Effector memory CD8-positive, alpha-beta T cell (primary cell): ENCODE measurements at regions not wholly inside any gene's neighbourhood (a gene's known extent, or its start where the extent isn't known, plus 50 kb on each side); places are given as distances from the start of the nearest gene placed in this dataset.

Source experiments
- ATAC-seq: fragments of 150-1000 bp; cut with Tn5 transposase; replicated peaks from 2 replicates; pipeline ENCODE4 v1.10.0; 2021; ENCODE audit warnings: mild to moderate bottlenecking, moderate library complexity
- DNase-seq, 3 experiments: peaks; one replicate each; pipeline ENCODE4 v3.0.0; 2021
- H3K27ac Mint-ChIP-seq, 2 donors: one replicate each; pipeline ENCODE4 v1.8.0; 2022; ENCODE audit warnings: mild to moderate bottlenecking in 2 of 2, mixed read lengths in 2 of 2, moderate library complexity in 2 of 2
- H3K27me3 Mint-ChIP-seq, 2 donors: one replicate each; pipeline ENCODE4 v1.8.0; 2022; ENCODE audit warnings: mixed read lengths in 2 of 2
- H3K36me3 Mint-ChIP-seq: one replicate; pipeline ENCODE4 v1.8.0; 2022; ENCODE audit warnings: mild to moderate bottlenecking, moderate library complexity, mixed read lengths; ENCODE audit not compliant: insufficient read depth
- H3K4me1 Mint-ChIP-seq, 2 donors: one replicate each; pipeline ENCODE4 v1.8.0; 2022; ENCODE audit warnings: low read depth in 2 of 2, mixed read lengths in 2 of 2
- H3K4me3 Mint-ChIP-seq, 2 donors: one replicate each; pipeline ENCODE4 v1.8.0; 2022; ENCODE audit warnings: mild to moderate bottlenecking in 2 of 2, mixed read lengths in 2 of 2, moderate library complexity in 2 of 2
- H3K9me3 Mint-ChIP-seq, 2 donors: one replicate each; pipeline ENCODE4 v1.8.0; 2022; ENCODE audit warnings: mixed read lengths in 2 of 2

DNA sequence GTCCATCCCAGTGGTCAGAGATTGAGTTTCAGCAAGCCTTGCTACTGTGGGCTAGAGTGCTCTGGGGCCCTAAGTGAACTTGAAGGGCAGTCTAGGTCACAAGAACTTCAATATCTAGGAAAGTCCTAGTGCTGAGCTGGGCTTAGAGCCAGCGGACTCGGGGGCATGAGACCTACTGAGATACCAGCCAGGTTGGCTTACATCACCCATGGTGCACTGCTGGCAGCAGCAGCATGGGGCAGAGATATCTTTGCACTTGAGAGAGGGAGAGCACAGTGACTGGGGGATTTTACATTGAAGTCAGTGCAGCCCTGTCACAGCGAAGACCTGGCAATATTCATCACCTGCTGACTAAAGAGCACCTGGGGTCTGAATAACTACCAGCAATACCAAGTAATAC, 158.3 kb upstream of the PRKD1 start:
- Mint-ChIP-seq H3K9me3 (peaks cover 17 to 28% of the 10 kb centered on the region in 2 donors), H3K27me3 (no peaks in the 10 kb centered on the region), H3K4me1 (no peaks in the 10 kb centered on the region), H3K36me3 (no peaks in the 10 kb centered on the region), H3K4me3 (no peak overlapping the region), H3K27ac (no peak overlapping the region)
- DNase-seq: no peak
- no peak for ATAC-seq

DNA sequence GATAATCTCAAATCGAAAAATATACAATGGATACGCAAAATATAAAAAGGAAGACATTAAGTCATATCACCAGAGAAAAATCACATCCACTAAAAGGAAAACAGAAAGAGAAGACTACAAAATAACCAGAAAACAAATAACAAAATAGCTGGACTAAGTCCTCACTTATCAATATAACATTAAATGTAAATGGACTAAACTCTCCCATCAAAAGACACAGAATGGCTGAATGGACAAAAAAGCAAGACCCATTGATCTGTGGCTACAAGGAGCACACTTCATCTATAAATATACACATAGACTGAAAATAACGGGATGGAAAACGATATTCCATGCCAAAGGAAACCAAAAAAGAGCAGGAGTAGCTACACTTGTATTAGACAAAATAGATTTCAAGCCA, 161.0 kb upstream of the PRKD1 start:
- no peak overlapping the region for H3K27ac Mint-ChIP-seq
- H3K36me3 Mint-ChIP-seq: no peaks in the 10 kb centered on the region
- DNase-seq (no peak), ATAC-seq (no peak)
- H3K9me3 Mint-ChIP-seq: peaks cover 23 to 41% of the 10 kb centered on the region in 2 donors
- H3K4me1 Mint-ChIP-seq: no peaks in the 10 kb centered on the region
- H3K4me3 Mint-ChIP-seq: no peak overlapping the region
- no peaks in the 10 kb centered on the region for H3K27me3 Mint-ChIP-seq

DNA sequence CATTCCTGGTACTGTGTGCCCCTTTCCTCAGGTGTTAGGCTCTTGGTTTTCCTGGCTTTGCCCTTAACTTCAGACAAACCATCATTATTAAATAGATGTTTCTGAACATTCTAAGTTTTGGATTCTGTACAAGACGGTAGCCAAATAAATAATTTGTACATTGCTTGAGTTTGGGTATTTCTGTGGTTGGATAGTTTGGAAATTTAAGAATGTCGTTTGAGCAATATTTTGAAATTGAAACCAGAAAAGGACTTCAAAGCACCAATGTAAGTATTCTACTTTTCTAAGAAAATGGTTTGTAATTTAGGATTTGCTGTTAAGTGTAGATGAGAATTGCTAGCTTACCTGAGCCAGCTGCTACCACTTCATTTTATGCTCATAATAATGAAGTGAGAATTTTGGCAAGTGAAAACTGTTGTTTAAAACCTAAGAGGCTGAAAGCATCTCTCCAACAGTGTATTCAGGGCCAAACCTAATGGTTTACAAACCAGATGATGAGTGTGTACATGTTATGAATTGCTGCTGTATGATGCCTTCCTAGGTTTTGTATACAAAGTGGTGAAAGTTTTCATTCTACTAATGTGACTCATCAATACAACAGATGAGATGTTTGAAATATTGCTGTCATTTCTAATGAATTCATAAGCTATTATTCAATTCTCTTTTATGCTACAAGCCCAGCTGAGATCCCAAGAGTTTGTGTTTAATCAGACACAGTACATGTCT, 181.5 kb upstream of the PRKD1 start:
- Mint-ChIP-seq H3K27me3 (no peaks in the 10 kb centered on the region), H3K9me3 (peaks cover 2 to 28% of the 10 kb centered on the region in 2 donors), H3K4me1 (no peaks in the 10 kb centered on the region), H3K27ac (no peak overlapping the region), H3K36me3 (peaks cover 3% of the 10 kb centered on the region), H3K4me3 (no peak overlapping the region)
- no peak for ATAC-seq
- DNase-seq: no peak

DNA sequence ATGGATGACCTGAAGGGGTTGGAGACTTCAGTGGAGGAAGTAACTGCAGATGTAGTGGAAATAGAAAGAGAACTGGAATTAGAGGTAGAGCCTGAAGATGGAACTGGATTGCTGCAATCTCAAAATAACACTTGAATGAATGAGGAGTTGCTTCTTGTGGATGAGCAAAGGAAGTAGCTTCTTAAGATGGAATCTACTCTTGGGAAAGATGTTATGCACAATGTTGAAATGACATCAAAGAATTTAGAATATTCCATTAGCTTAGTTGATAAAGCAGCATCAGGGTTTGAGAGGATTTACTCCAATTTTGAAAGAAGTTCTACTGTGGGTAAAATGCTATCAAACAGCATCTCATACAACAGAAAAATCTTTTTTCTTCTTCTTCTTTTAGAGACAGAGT, 186.4 kb upstream of the PRKD1 start:
- no peak overlapping the region for H3K27ac Mint-ChIP-seq
- H3K4me3 Mint-ChIP-seq: no peak overlapping the region
- no peaks in the 10 kb centered on the region for H3K36me3 Mint-ChIP-seq
- H3K9me3 Mint-ChIP-seq: peaks cover 1 to 13% of the 10 kb centered on the region in 2 donors
- H3K4me1 Mint-ChIP-seq: no peaks in the 10 kb centered on the region
- ATAC-seq (no peak), DNase-seq (no peak)
- no peaks in the 10 kb centered on the region for H3K27me3 Mint-ChIP-seq

DNA sequence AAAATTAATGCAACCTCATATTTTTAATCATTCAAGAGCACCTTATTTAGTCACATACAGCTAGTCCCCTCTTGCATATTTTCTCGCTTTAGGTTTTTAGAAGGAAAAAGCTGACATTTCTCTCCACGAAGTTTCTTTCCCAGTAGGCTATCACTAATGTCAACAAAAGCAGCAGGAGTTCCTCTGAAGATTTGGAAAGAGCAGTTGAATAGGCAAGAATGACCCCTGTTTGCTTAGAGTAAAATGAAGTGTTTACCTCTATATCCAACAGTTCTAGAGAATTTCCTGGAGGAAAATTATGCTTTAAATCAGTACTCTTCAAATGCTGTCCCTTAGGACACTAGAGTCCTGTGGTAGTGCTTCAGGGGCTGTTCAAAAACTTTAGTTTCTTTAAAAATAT, 188.1 kb upstream of the PRKD1 start:
- Mint-ChIP-seq H3K4me1 (no peaks in the 10 kb centered on the region), H3K27ac (no peak overlapping the region), H3K36me3 (no peaks in the 10 kb centered on the region), H3K4me3 (no peak overlapping the region), H3K9me3 (peaks cover 3 to 13% of the 10 kb centered on the region in 2 donors), H3K27me3 (no peaks in the 10 kb centered on the region)
- DNase-seq: no peak
- ATAC-seq: no peak

DNA sequence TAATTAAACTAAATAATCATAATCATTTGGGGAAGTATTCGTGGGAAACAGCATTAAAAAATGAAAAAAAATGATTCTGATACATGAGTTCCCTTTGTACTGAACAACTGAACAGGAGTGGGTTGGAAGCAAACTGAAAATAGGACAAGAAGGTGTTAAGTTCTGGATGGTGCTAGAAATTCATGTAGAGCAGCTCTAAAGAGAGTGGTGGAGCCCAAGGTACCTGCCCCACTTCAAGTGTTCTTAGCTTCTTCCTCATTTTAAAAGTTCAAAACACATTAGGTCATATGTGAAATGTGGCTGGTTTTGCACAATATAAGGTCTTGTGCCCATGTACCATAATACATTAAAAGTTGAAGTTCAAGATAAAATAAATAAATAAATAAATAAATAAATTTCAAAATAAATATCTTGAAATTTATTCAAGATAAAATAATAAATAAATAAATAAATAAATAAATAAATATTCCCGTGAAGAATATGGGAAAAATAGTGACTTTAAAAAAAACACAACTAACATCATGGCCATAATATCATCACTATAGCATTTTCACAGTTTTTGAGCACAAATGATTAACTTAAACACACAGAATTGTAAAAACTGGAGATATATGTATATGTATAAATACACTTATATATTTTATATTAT, 191.5 kb upstream of the PRKD1 start:
- H3K27ac Mint-ChIP-seq: no peak overlapping the region
- H3K4me3 Mint-ChIP-seq: no peak overlapping the region
- DNase-seq (no peak), ATAC-seq (no peak)
- no peaks in the 10 kb centered on the region for H3K27me3 Mint-ChIP-seq
- no peaks in the 10 kb centered on the region for H3K36me3 Mint-ChIP-seq
- H3K9me3 Mint-ChIP-seq: peaks cover under 1 to 3% of the 10 kb centered on the region in 2 donors
- H3K4me1 Mint-ChIP-seq: no peaks in the 10 kb centered on the region

DNA sequence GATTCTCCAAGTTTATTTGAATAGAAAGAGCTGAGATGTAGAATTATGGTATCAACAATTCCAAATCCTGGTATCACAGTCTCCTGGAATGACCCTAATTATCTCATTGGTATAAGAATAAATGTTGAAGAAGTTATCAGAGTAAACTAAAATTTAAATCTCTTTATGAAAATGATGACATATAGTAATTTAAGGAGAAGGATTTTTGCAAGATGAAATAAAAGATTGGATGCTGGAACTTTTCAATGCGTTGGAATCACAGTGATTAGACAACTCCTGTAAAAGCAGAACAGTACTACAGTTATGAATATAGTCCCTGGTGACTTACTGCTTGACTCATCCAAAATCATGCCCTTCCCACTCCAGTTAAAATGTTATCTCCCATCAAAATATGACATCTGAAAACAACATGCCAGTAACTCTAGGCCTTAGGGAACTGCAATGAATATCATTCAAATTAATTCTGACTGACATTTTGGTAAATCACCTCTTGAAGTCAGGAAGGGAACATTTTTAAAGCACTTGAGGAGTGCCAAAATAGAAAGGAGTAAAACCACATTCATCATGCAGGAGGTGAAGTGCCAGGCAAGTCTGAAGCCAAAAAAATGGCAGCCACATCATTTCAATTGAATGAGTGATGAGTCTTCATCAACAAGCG, 197.8 kb upstream of the PRKD1 start:
- H3K9me3 Mint-ChIP-seq: peaks cover 0 to 9% of the 10 kb centered on the region in 2 donors
- no peaks in the 10 kb centered on the region for H3K4me1 Mint-ChIP-seq

DNA sequence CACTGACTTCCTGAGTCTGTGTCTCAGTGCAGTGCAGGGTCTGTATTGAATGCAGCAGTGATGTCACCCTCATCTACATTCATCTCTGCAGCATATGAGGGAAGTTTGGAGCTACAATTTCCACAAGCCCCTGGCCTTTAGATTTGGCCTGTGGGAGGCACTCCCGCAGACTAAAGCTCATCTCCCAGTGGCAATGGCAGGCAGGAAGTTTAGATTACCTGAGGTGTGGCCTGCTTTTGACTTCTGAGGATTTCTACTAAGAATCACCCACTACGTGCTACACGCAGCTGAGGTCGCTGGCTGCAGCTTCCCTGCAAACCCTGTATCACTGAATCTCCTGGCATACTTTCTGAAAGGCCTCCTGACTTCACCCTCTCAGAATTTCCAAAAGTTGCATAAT, 202.2 kb upstream of the PRKD1 start:
- Mint-ChIP-seq H3K27ac (no peak overlapping the region), H3K27me3 (no peaks in the 10 kb centered on the region), H3K9me3 (peaks cover 0 to 6% of the 10 kb centered on the region in 2 donors), H3K4me3 (no peak overlapping the region), H3K4me1 (no peaks in the 10 kb centered on the region), H3K36me3 (no peaks in the 10 kb centered on the region)
- ATAC-seq: no peak
- DNase-seq: no peak

More for the DNA sequence above, 197.8 kb upstream of the PRKD1 start:
- ATAC-seq (no peak), DNase-seq (no peak)
- Mint-ChIP-seq H3K27me3 (no peaks in the 10 kb centered on the region), H3K4me3 (no peak overlapping the region), H3K27ac (no peak overlapping the region), H3K36me3 (no peaks in the 10 kb centered on the region)

DNA sequence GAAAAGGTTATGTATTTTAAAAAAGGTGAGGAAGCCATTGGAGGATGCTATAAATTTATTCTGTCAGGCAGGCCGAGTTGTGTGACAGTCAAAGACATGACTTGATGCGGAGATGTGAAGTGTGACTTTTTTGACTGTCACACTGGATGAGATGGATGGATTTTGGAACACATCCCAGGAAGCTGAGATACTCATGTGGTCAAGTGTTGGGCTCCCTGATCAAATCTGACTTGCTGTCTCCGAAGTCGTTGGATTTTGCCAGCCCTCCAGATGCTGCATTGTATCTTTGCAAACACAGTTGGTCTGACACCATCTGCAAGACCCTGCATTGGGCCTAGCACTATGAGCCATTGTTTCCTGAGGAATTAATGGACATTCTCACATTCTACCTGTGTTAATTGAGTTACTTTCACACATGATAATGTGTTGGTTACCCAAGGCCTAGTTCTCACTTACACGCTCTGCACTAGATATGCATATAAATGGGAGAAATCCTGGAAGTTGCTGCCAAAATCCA, 204.0 kb upstream of the PRKD1 start:
- Mint-ChIP-seq H3K4me3 (no peak overlapping the region), H3K36me3 (no peaks in the 10 kb centered on the region)
- no peak for ATAC-seq

DNA sequence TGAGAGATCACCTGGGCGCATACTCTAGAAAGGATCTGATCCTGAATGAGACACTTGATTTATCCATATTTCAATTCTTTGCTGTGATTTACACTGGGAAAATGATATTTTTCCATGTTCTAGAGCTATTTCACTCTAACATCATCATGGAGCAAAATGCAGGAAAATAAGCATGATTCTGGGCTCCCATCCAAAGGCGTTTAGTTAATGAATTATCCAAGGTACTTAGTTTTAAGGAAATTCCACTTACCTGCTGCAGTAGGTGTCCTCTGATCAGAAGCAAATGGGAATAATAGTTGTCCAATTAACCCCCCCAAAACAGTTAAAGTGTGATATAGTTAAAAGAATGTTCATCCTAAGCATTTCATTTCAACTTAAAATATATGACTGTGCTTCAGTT, 204.5 kb upstream of the PRKD1 start:
- DNase-seq (no peak), ATAC-seq (no peak)
- no peak overlapping the region for H3K27ac Mint-ChIP-seq
- no peaks in the 10 kb centered on the region for H3K4me1 Mint-ChIP-seq
- peaks cover 0 to under 1% of the 10 kb centered on the region in 2 donors for H3K9me3 Mint-ChIP-seq
- no peaks in the 10 kb centered on the region for H3K27me3 Mint-ChIP-seq
- no peak overlapping the region for H3K4me3 Mint-ChIP-seq
- H3K36me3 Mint-ChIP-seq: no peaks in the 10 kb centered on the region

More for the DNA sequence above, 204.0 kb upstream of the PRKD1 start:
- Mint-ChIP-seq H3K27ac (no peak overlapping the region), H3K4me1 (no peaks in the 10 kb centered on the region), H3K27me3 (no peaks in the 10 kb centered on the region), H3K9me3 (peaks cover 0 to 6% of the 10 kb centered on the region in 2 donors)
- no peak for DNase-seq

DNA sequence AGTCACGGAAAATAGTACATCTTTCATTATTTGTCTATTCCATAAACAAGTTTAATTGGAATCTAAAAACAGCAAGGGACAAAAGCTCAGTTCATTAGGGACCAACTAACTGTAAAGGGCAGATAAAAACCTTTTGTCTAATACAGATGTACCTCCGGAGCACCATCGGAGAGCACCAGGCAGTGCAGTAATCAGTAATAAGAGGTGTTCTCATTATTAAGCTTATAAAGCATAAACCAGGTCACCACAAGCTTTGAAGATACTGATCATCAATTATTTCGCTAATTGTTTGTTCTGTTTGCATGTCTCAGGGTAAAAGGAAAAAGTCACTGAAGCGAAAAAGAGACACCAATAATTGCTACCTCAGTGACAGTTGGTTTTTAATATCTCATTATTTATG, 207.3 kb upstream of the PRKD1 start:
- H3K27me3 Mint-ChIP-seq: no peaks in the 10 kb centered on the region
- H3K4me1 Mint-ChIP-seq: no peaks in the 10 kb centered on the region
- no peaks in the 10 kb centered on the region for H3K9me3 Mint-ChIP-seq
- no peaks in the 10 kb centered on the region for H3K36me3 Mint-ChIP-seq
- DNase-seq (no peak), ATAC-seq (no peak)
- no peak overlapping the region for H3K27ac Mint-ChIP-seq
- no peak overlapping the region for H3K4me3 Mint-ChIP-seq

DNA sequence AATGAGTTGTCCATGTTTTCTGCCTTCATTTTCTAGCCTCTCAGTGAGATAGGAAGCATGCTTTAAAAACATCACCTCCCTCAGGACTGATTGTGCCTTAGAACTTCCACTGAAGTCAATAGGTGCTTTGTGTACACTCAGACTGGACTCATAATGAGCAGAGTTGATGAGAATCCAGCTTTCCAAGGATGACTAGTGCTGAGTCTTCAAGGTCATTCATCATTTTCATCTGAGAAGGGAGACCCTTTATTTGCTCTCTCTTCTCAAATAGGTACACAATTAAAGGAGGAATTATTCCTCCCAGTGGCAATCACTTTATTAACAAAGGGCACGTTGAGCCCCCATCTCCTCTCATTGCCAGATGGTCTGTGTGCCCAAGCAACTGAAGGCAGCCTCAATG, 210.9 kb upstream of the PRKD1 start:
- Mint-ChIP-seq H3K4me1 (no peaks in the 10 kb centered on the region), H3K27ac (no peak overlapping the region), H3K36me3 (no peaks in the 10 kb centered on the region), H3K9me3 (peaks cover 0 to 4% of the 10 kb centered on the region in 2 donors), H3K27me3 (no peaks in the 10 kb centered on the region), H3K4me3 (no peak overlapping the region)
- ATAC-seq (no peak), DNase-seq (no peak)

DNA sequence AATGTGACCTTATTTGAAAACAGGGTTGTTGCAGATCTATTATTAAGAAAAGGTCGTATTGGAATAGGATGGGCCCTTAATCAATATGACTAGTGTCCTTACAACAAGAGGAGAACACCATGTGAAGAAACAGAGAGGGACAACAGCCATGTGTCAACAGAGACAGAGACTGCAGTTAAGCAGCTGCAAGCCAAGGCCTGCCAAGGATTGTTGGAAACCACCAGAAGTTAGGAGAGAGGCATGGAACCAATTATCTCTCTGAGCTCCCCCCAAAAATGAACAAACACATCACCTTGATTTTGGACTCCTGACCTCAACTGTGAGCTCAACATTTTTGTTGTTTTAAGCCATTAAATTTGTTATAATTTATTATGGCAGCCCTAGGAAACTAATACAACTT, 214.6 kb upstream of the PRKD1 start:
- no peak for DNase-seq
- peaks cover 2% of the 10 kb centered on the region for H3K36me3 Mint-ChIP-seq
- H3K4me1 Mint-ChIP-seq: no peaks in the 10 kb centered on the region
- H3K27me3 Mint-ChIP-seq: no peaks in the 10 kb centered on the region
- peaks cover 8 to 10% of the 10 kb centered on the region in 2 donors for H3K9me3 Mint-ChIP-seq
- H3K27ac Mint-ChIP-seq: no peak overlapping the region
- no peak overlapping the region for H3K4me3 Mint-ChIP-seq
- ATAC-seq: no peak

DNA sequence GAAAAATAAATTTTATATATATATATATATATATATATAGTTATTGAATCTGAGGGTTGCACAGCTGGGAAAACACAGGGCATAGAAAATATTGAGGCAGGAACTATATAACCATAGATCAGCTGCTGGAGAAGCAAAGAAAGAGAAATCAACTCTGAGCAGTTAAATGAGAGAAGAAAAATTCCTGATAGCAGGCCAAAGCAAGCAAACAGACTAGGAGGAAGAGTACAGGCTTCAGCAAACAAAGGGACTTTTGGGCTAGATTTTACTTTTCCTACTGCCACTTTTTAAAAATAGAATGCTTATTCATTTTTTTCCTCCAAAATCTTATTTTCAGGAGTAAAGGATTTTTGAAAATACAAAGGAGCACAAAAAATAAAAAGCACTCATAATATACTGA, 216.0 kb upstream of the PRKD1 start:
- peaks cover 10 to 19% of the 10 kb centered on the region in 2 donors for H3K9me3 Mint-ChIP-seq
- H3K27ac Mint-ChIP-seq: no peak overlapping the region
- no peaks in the 10 kb centered on the region for H3K4me1 Mint-ChIP-seq
- H3K4me3 Mint-ChIP-seq: no peak overlapping the region
- H3K36me3 Mint-ChIP-seq: peaks cover 2% of the 10 kb centered on the region
- DNase-seq (no peak), ATAC-seq (no peak)
- no peaks in the 10 kb centered on the region for H3K27me3 Mint-ChIP-seq
